ENCODE measurements at regions not wholly inside any gene's neighbourhood (a gene's known extent, or its start where the extent isn't known, plus 50 kb on each side); places are given as distances from the start of the nearest gene placed in this dataset.
A peak's percentile ranks its signal among the peaks of the same experiment; 100 is the strongest.

GRCh38 chr11:69545976-69546617 is 64.6 kb downstream of the LINC01488 start:
- Mint-ChIP-seq H3K27me3 (ENCODE audit: low read depth) (peaks cover 11% of the 10 kb centered on the region), H3K4me1 (ENCODE audit: low read depth) (peaks cover 7% of the 10 kb centered on the region), H3K27ac (no peak overlapping the region), H3K9me3 (peaks cover 17% of the 10 kb centered on the region), H3K4me3 (no peak overlapping the region), H3K36me3 (ENCODE audit: low read depth) (no peaks in the 10 kb centered on the region)
- no peak for DNase-seq (ENCODE audit: low spot score)

GRCh38 chr11:69546735-69547370 is 65.4 kb downstream of the LINC01488 start:
- H3K4me1 Mint-ChIP-seq (ENCODE audit: low read depth) = peaks cover 7% of the 10 kb centered on the region
- H3K27me3 Mint-ChIP-seq (ENCODE audit: low read depth) = peaks cover 11% of the 10 kb centered on the region
- no peak overlapping the region for H3K27ac Mint-ChIP-seq
- peak; percentile 61 for DNase-seq (ENCODE audit: low spot score)
- H3K9me3 Mint-ChIP-seq = peaks cover 23% of the 10 kb centered on the region
- H3K36me3 Mint-ChIP-seq (ENCODE audit: low read depth) = no peaks in the 10 kb centered on the region
- H3K4me3 Mint-ChIP-seq = peak overlapping the region; percentile 41

GRCh38 chr11:69550846-69551245 is 69.4 kb downstream of the LINC01488 start:
- no peak for DNase-seq (ENCODE audit: low spot score)
- H3K36me3 Mint-ChIP-seq (ENCODE audit: low read depth) = no peaks in the 10 kb centered on the region
- peaks cover 7% of the 10 kb centered on the region for H3K27me3 Mint-ChIP-seq (ENCODE audit: low read depth)
- H3K4me1 Mint-ChIP-seq (ENCODE audit: low read depth) = peaks cover 7% of the 10 kb centered on the region
- H3K27ac Mint-ChIP-seq = no peak overlapping the region
- H3K4me3 Mint-ChIP-seq = no peak overlapping the region
- peaks cover 27% of the 10 kb centered on the region for H3K9me3 Mint-ChIP-seq

- Mint-ChIP-seq H3K4me3 (no peak overlapping the region), H3K27ac (no peak overlapping the region)
Observed at GRCh38 chr11:69551963-69552362, 70.5 kb downstream of the LINC01488 start.

GRCh38 chr11:69552951-69553350 is 71.5 kb downstream of the LINC01488 start:
- H3K4me3 Mint-ChIP-seq = no peak overlapping the region
- no peak for DNase-seq (ENCODE audit: low spot score)
- H3K4me1 Mint-ChIP-seq (ENCODE audit: low read depth) = no peaks in the 10 kb centered on the region
- peaks cover 27% of the 10 kb centered on the region for H3K9me3 Mint-ChIP-seq
- H3K27ac Mint-ChIP-seq = no peak overlapping the region
- no peaks in the 10 kb centered on the region for H3K36me3 Mint-ChIP-seq (ENCODE audit: low read depth)
- H3K27me3 Mint-ChIP-seq (ENCODE audit: low read depth) = peaks cover 4% of the 10 kb centered on the region

More at GRCh38 chr11:69551963-69552362, 70.5 kb downstream of the LINC01488 start:
- DNase-seq (ENCODE audit: low spot score) = no peak
- peaks cover 7% of the 10 kb centered on the region for H3K27me3 Mint-ChIP-seq (ENCODE audit: low read depth)
- peaks cover 27% of the 10 kb centered on the region for H3K9me3 Mint-ChIP-seq
- H3K36me3 Mint-ChIP-seq (ENCODE audit: low read depth) = no peaks in the 10 kb centered on the region
- H3K4me1 Mint-ChIP-seq (ENCODE audit: low read depth) = peaks cover 2% of the 10 kb centered on the region

- Mint-ChIP-seq H3K9me3 (peaks cover 24% of the 10 kb centered on the region), H3K27me3 (ENCODE audit: low read depth) (peaks cover 3% of the 10 kb centered on the region), H3K27ac (no peak overlapping the region), H3K4me1 (ENCODE audit: low read depth) (peaks cover 3% of the 10 kb centered on the region), H3K4me3 (no peak overlapping the region), H3K36me3 (ENCODE audit: low read depth) (no peaks in the 10 kb centered on the region)
- no peak for DNase-seq (ENCODE audit: low spot score)
Observed at GRCh38 chr11:69553416-69554357, 72.2 kb downstream of the LINC01488 start.

- Mint-ChIP-seq H3K27ac (no peak overlapping the region), H3K9me3 (peaks cover 14% of the 10 kb centered on the region), H3K36me3 (ENCODE audit: low read depth) (no peaks in the 10 kb centered on the region), H3K4me1 (ENCODE audit: low read depth) (peaks cover 11% of the 10 kb centered on the region), H3K27me3 (ENCODE audit: low read depth) (peaks cover 9% of the 10 kb centered on the region), H3K4me3 (no peak overlapping the region)
- no peak for DNase-seq (ENCODE audit: low spot score)
Observed at GRCh38 chr11:69554849-69555248, 73.4 kb downstream of the LINC01488 start.

- Mint-ChIP-seq H3K4me3 (no peak overlapping the region), H3K27me3 (ENCODE audit: low read depth) (peaks cover 19% of the 10 kb centered on the region)
Observed at GRCh38 chr11:69557266-69557665, 75.8 kb downstream of the LINC01488 start.

GRCh38 chr11:69558519-69558941 is 77.1 kb downstream of the LINC01488 start:
- H3K27me3 Mint-ChIP-seq (ENCODE audit: low read depth) = peaks cover 19% of the 10 kb centered on the region
- H3K9me3 Mint-ChIP-seq = no peaks in the 10 kb centered on the region
- no peaks in the 10 kb centered on the region for H3K36me3 Mint-ChIP-seq (ENCODE audit: low read depth)
- H3K27ac Mint-ChIP-seq = no peak overlapping the region
- DNase-seq (ENCODE audit: low spot score) = peak; percentile 30
- H3K4me3 Mint-ChIP-seq = no peak overlapping the region
- H3K4me1 Mint-ChIP-seq (ENCODE audit: low read depth) = peaks cover 11% of the 10 kb centered on the region

More at GRCh38 chr11:69557266-69557665, 75.8 kb downstream of the LINC01488 start:
- Mint-ChIP-seq H3K36me3 (ENCODE audit: low read depth) (no peaks in the 10 kb centered on the region), H3K27ac (no peak overlapping the region), H3K4me1 (ENCODE audit: low read depth) (peaks cover 11% of the 10 kb centered on the region), H3K9me3 (peaks cover under 1% of the 10 kb centered on the region)
- no peak for DNase-seq (ENCODE audit: low spot score)

- H3K9me3 Mint-ChIP-seq = no peaks in the 10 kb centered on the region
- peaks cover 11% of the 10 kb centered on the region for H3K4me1 Mint-ChIP-seq (ENCODE audit: low read depth)
- peaks cover 20% of the 10 kb centered on the region for H3K27me3 Mint-ChIP-seq (ENCODE audit: low read depth)
- H3K27ac Mint-ChIP-seq = no peak overlapping the region
- H3K4me3 Mint-ChIP-seq = no peak overlapping the region
- DNase-seq (ENCODE audit: low spot score) = no peak
- H3K36me3 Mint-ChIP-seq (ENCODE audit: low read depth) = no peaks in the 10 kb centered on the region
Observed at GRCh38 chr11:69559181-69559580, 77.7 kb downstream of the LINC01488 start.

GRCh38 chr11:69560141-69560790 is 78.8 kb downstream of the LINC01488 start:
- Mint-ChIP-seq H3K9me3 (no peaks in the 10 kb centered on the region), H3K27ac (no peak overlapping the region), H3K27me3 (ENCODE audit: low read depth) (peaks cover 22% of the 10 kb centered on the region), H3K4me3 (no peak overlapping the region), H3K36me3 (ENCODE audit: low read depth) (no peaks in the 10 kb centered on the region), H3K4me1 (ENCODE audit: low read depth) (peaks cover 11% of the 10 kb centered on the region)
- no peak for DNase-seq (ENCODE audit: low spot score)

GRCh38 chr11:69562302-69562701 is 78.7 kb upstream of the CCND1 start:
- H3K36me3 Mint-ChIP-seq (ENCODE audit: low read depth) = no peaks in the 10 kb centered on the region
- H3K4me3 Mint-ChIP-seq = no peak overlapping the region
- DNase-seq (ENCODE audit: low spot score) = no peak
- peaks cover 22% of the 10 kb centered on the region for H3K27me3 Mint-ChIP-seq (ENCODE audit: low read depth)
- H3K27ac Mint-ChIP-seq = no peak overlapping the region
- H3K4me1 Mint-ChIP-seq (ENCODE audit: low read depth) = peaks cover 11% of the 10 kb centered on the region
- no peaks in the 10 kb centered on the region for H3K9me3 Mint-ChIP-seq

- no peaks in the 10 kb centered on the region for H3K36me3 Mint-ChIP-seq (ENCODE audit: low read depth)
- DNase-seq (ENCODE audit: low spot score) = no peak
- H3K27me3 Mint-ChIP-seq (ENCODE audit: low read depth) = peaks cover 22% of the 10 kb centered on the region
- no peaks in the 10 kb centered on the region for H3K9me3 Mint-ChIP-seq
- no peak overlapping the region for H3K4me3 Mint-ChIP-seq
- H3K27ac Mint-ChIP-seq = no peak overlapping the region
- H3K4me1 Mint-ChIP-seq (ENCODE audit: low read depth) = peaks cover 11% of the 10 kb centered on the region
Observed at GRCh38 chr11:69562816-69563215, 78.1 kb upstream of the CCND1 start.

Measured in T-helper 2 cell treated with Interferon-gamma antibody and Interleukin-4, amounts not matched to agents 5 μg/mL and 100 μg/mL, for 36 hours (primary cell).